ENCODE measurements at regions not wholly inside any gene's neighbourhood (a gene's known extent, or its start where the extent isn't known, plus 50 kb on each side); places are given as distances from the start of the nearest gene placed in this dataset.

DNA sequence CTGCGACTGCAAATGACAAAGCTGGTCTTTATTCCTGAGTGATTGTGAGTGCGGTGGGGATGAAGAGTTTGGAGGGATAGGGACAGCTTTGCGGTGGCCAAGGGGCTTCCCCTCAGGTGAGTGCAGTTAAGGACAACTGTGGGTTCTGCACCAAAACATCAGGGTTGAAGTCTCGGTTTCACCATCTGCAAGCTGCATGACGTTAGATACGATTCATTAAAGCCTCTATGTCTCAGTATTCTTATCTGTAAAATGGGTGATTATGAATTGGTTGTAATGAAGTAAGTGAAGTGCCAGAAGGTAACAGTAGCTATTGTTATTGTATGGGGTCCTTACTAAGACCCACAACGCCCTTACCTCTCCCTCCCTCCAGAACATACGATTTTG lies 226.8 kb upstream of the DAPK1 start:
- no peak for DNase-seq (ENCODE audit: low spot score in 2 of 2)
- Mint-ChIP-seq H3K4me3 (no peak overlapping the region), H3K27me3 (no peaks in the 10 kb centered on the region), H3K36me3 (no peaks in the 10 kb centered on the region), H3K4me1 (no peaks in the 10 kb centered on the region), H3K9me3 (no peaks in the 10 kb centered on the region), H3K27ac (no peak overlapping the region)
- no peak for ATAC-seq (ENCODE audit: low read depth)

DNA sequence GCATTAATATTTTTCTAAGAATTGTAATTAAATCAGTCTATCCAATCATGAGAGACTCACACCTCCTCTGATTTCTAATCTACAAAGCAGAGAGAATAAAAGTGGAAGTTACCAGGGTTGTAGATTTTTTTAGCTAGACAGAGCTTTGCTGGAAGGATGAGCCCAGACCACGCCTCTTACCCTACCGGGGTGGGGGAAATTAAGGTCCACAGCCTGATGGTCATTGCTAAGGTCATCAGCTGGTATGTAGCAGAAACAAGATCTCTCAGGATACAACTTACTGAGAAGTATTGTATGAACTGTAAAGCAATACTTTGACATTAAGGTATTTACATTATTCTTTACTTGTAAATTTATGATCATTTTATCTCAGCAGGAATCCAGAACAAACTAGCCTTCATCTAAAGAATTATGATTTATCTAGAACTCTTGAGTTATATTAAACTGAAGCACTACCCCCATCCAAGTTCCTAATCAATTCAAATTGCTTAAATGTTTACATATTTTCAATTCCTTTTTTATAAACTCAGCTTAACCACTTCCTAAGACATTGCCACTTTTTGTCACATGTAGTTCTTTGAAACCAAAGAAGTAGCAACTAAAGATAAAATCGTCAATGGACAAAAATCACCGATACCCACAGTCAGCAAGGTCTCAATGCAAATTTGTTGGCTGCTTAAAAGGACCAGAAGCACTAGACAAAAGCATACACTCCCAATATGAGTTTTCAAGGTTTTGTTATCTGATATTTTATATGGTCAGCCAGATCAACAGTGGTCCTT lies 225.8 kb upstream of the DAPK1 start:
- H3K4me3 Mint-ChIP-seq: no peak overlapping the region
- DNase-seq (ENCODE audit: low spot score in 2 of 2): no peak
- H3K27ac Mint-ChIP-seq: no peak overlapping the region

DNA sequence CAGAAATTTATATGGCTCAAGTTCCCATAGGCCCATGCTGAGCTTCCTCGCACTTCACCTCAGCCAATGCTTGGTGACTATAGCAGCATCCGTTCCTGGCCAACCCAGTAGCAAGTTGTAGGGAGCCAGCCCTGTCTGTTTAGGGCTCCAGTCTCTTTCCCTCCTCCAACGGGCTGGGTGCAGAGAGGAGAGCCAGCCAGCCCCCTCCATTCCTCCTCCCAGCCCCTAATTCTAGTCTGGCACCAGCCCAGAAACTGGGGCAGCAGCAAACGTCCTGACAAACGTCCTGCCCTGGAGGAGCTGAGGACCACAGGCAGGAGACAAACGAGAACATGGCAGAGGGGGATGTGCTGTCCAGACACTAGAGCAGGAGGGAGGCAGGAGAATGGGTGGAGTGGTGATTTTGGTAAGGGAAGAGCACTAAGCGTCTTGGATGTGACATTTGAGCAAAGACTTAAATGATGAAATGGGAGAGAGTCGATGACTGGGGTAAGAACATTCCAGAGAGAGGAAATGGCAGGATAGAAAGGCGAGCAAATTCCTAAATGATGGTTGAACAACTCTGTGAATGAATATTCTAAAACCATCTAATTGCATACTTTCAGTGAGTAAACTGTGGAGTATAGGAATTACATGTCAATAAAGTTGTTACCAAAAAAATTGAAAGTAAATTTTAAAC lies 222.5 kb upstream of the DAPK1 start:
- no peaks in the 10 kb centered on the region for H3K36me3 Mint-ChIP-seq
- no peak overlapping the region for H3K4me3 Mint-ChIP-seq
- H3K27ac Mint-ChIP-seq: no peak overlapping the region
- H3K9me3 Mint-ChIP-seq: no peaks in the 10 kb centered on the region
- no peaks in the 10 kb centered on the region for H3K4me1 Mint-ChIP-seq
- no peaks in the 10 kb centered on the region for H3K27me3 Mint-ChIP-seq
- no peak for ATAC-seq (ENCODE audit: low read depth)
- no peak for DNase-seq (ENCODE audit: low spot score in 2 of 2)

More for the DNA sequence above, 225.8 kb upstream of the DAPK1 start:
- H3K27me3 Mint-ChIP-seq: no peaks in the 10 kb centered on the region
- no peaks in the 10 kb centered on the region for H3K9me3 Mint-ChIP-seq
- H3K4me1 Mint-ChIP-seq: no peaks in the 10 kb centered on the region
- no peaks in the 10 kb centered on the region for H3K36me3 Mint-ChIP-seq
- no peak for ATAC-seq (ENCODE audit: low read depth)

DNA sequence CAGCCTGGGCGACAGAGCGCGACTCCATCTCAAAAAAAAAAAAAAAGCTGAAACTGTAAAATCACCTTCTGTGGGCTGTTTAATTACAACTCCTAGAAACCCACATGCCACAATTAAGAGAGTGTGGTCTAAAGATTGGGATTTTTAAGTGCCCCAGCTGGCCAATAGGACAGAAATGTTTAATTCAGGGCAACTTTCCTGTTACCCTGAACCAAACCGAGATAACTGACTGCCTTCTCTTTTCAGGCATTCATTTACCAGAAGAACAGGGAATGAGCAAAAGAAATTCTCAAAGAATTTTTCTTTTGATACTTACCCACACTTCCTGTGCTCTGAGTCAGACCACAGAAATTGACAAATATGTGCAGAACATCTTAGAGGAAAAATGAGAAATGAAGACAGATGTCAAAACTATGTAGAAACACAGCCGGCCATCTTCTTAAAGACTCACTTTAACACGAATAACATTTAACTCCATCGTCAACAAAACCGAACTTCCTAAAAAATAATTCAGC lies 221.3 kb upstream of the DAPK1 start:
- no peak overlapping the region for H3K27ac Mint-ChIP-seq
- no peaks in the 10 kb centered on the region for H3K36me3 Mint-ChIP-seq
- no peaks in the 10 kb centered on the region for H3K27me3 Mint-ChIP-seq
- no peak for DNase-seq (ENCODE audit: low spot score in 2 of 2)
- H3K9me3 Mint-ChIP-seq: no peaks in the 10 kb centered on the region
- no peak for ATAC-seq (ENCODE audit: low read depth)
- no peak overlapping the region for H3K4me3 Mint-ChIP-seq
- H3K4me1 Mint-ChIP-seq: no peaks in the 10 kb centered on the region

DNA sequence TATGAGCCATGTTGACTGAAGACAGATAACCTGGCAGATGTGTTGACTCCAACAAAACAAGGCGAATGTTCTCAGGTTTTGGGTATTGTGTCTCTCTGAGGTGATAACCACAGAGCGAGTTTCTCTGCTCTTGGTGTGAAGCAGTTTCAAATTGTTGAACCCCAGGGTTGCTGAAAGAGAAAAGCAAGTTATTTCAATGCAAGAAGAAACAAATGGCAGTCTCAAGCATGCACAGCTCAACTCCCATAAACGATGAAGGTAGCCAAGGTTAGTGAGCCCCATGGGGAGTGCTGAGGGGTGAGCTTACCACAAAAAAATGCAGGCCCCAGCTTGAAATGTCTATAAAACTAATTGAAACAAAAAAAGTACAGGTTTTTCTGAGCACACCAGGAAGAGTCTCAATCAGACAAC lies 220.8 kb upstream of the DAPK1 start:
- Mint-ChIP-seq H3K36me3 (no peaks in the 10 kb centered on the region), H3K27me3 (no peaks in the 10 kb centered on the region), H3K27ac (no peak overlapping the region), H3K9me3 (no peaks in the 10 kb centered on the region), H3K4me1 (no peaks in the 10 kb centered on the region), H3K4me3 (no peak overlapping the region)
- ATAC-seq (ENCODE audit: low read depth) (no peak), DNase-seq (ENCODE audit: low spot score in 2 of 2) (no peak)

DNA sequence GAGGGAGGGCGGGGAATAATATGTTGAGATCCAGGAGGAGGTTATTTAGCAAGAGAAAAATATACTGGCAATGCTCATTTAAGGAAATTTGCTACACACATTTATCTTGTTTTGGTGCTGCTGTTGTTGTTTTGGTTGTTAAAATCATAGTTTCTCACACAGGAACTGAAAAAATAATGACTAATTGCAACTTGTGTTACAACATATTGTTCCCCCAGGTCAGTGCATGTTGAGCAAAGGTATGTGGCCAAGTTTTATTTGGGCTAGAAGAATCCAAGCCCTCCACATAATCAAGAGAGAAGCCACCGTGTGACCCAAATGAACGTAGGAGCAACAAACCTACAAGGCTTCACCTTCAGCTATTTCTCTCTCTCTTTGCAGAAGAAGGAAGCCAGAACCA lies 220.3 kb upstream of the DAPK1 start:
- no peaks in the 10 kb centered on the region for H3K36me3 Mint-ChIP-seq
- no peaks in the 10 kb centered on the region for H3K27me3 Mint-ChIP-seq
- H3K4me1 Mint-ChIP-seq: no peaks in the 10 kb centered on the region
- no peak overlapping the region for H3K27ac Mint-ChIP-seq
- DNase-seq (ENCODE audit: low spot score in 2 of 2): no peak
- no peak for ATAC-seq (ENCODE audit: low read depth)
- H3K9me3 Mint-ChIP-seq: no peaks in the 10 kb centered on the region
- H3K4me3 Mint-ChIP-seq: no peak overlapping the region

DNA sequence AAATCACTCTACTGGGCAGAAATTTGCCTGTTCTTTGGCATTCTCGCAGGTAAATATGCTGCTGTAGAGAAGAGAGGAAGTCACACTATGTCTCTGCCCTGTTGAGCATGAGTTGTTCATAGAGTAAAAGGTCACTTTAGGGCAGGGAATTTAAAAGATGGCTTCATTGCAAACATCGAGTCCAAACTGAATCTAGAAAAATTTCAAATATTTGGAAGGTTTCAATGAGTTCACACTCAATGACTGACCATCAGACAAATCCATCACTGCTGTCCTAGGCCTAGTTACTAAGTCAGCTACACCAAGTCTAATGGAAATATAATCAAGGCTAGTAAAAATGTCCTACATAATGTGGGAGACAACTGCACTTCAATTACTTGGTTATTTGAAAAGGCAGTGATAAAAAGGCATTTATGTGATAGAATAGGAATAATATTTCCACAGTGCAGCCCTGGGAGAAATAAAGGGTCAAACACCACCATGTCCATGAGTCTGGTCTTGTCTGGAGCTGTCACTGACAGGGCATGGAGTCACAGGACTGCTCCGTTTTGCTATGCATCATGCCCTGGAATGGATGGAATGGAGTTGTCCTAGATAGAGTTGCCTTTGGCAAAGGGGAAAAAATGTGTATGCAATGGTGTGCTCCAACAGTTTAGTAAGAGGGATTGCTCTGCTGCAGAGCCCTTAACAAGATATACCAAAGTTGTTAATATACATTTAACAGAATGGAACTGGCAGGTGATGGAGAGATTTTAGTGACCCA lies 218.5 kb upstream of the DAPK1 start:
- no peak for DNase-seq (ENCODE audit: low spot score in 2 of 2)
- no peaks in the 10 kb centered on the region for H3K9me3 Mint-ChIP-seq
- no peaks in the 10 kb centered on the region for H3K36me3 Mint-ChIP-seq
- H3K27ac Mint-ChIP-seq: no peak overlapping the region
- ATAC-seq (ENCODE audit: low read depth): no peak
- H3K4me3 Mint-ChIP-seq: no peak overlapping the region
- H3K27me3 Mint-ChIP-seq: peaks cover 2% of the 10 kb centered on the region
- no peaks in the 10 kb centered on the region for H3K4me1 Mint-ChIP-seq

DNA sequence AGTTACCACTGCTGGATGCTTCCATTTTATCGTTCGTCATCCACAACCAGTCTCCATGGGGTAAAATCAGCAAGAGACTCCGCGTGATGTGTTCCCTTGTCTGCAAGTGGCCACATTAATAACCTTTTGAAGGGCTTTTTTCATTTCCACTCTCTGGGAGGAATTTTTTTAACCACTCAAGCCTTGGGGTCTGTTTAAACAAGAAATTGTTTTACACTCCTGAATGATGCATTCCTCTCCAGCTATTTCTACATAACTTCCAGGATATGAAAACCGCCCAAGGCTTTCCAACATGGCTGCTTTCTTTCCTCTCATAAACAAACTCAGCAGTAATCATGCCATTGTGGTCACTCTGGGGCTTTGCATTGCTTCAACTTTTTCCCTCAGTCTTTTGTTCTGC lies 217.2 kb upstream of the DAPK1 start:
- Mint-ChIP-seq H3K4me3 (no peak overlapping the region), H3K9me3 (no peaks in the 10 kb centered on the region), H3K27ac (no peak overlapping the region), H3K4me1 (no peaks in the 10 kb centered on the region), H3K36me3 (no peaks in the 10 kb centered on the region), H3K27me3 (peaks cover 2% of the 10 kb centered on the region)
- DNase-seq (ENCODE audit: low spot score in 2 of 2) (no peak), ATAC-seq (ENCODE audit: low read depth) (no peak)

DNA sequence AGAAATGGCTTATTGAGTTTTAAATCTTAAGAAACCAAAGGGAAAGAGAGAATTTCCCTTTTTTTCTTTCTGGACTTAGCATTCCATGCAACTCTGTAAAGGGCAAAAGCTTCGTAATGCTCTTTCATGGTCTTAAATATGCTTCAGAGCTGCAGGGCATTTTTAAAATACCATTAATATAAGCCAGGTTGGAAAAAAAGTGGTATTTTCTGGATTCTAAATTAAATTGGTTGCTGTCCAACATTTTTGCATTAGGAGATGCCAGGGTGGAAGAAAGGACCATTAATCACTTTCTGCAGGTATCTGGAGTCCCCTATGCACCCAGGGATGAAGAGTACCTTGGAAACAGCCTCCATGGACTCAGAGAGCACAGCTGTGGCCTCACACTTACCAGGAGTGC lies 215.1 kb upstream of the DAPK1 start:
- DNase-seq (ENCODE audit: low spot score in 2 of 2) (no peak), ATAC-seq (ENCODE audit: low read depth) (no peak)
- no peaks in the 10 kb centered on the region for H3K36me3 Mint-ChIP-seq
- no peaks in the 10 kb centered on the region for H3K4me1 Mint-ChIP-seq
- H3K27ac Mint-ChIP-seq: no peak overlapping the region
- no peak overlapping the region for H3K4me3 Mint-ChIP-seq
- no peaks in the 10 kb centered on the region for H3K9me3 Mint-ChIP-seq
- peaks cover 2% of the 10 kb centered on the region for H3K27me3 Mint-ChIP-seq

DNA sequence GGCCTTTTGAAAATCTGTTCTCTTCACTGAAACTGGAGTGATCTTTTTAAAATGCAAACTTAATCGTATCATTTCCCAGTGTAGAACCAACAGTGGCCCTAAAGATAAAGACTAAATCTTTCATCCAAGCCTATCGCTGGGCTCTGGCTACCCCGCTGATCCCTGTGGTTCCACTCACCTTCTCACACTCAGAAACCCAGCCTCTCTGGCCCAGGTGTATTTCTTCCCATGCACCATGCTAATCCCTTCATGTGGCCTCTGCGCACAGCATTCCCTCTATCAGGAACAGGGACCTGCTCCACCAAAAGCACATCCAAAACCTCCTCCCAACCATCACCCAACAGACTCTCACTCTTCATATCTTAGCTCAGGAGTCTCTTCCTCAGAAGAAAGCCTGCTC lies 214.1 kb upstream of the DAPK1 start:
- Mint-ChIP-seq H3K27ac (no peak overlapping the region), H3K27me3 (peaks cover 2% of the 10 kb centered on the region), H3K4me3 (no peak overlapping the region), H3K4me1 (no peaks in the 10 kb centered on the region), H3K36me3 (no peaks in the 10 kb centered on the region), H3K9me3 (no peaks in the 10 kb centered on the region)
- DNase-seq (ENCODE audit: low spot score in 2 of 2) (no peak), ATAC-seq (ENCODE audit: low read depth) (no peak)

DNA sequence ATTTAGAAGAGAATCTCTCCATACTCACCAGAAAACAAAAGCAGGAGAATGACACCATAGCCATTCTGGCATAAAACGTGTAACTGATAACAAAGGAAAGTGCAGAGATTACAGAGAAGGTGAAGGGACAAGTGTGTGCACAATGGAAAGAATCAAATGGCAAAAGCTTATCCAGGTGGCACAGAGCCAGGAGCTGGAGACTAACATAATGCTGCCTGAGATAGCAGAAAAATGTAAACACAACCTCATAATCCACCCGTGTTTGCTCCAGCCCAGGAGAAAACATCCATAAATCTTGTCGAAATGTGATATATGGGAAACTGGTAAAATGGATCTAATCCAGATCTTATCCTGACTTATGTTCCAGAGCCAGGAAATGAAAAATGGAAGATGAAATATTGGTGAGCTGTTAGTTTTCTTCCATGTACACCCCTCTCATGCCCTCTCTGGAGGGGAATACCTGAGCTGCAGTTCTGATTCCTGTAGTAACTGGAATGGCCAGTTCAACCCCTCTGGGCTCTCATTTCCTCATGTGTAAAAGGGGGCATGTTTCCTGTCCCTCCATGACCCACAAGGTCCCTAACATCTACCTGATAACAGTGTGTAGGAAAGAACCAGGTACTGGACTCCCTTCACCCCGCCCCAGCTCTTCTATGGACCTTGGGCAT lies 212.3 kb upstream of the DAPK1 start:
- Mint-ChIP-seq H3K9me3 (no peaks in the 10 kb centered on the region), H3K27me3 (peaks cover 2% of the 10 kb centered on the region), H3K4me1 (no peaks in the 10 kb centered on the region), H3K27ac (no peak overlapping the region), H3K36me3 (no peaks in the 10 kb centered on the region), H3K4me3 (no peak overlapping the region)
- DNase-seq (ENCODE audit: low spot score in 2 of 2): no peak
- no peak for ATAC-seq (ENCODE audit: low read depth)

DNA sequence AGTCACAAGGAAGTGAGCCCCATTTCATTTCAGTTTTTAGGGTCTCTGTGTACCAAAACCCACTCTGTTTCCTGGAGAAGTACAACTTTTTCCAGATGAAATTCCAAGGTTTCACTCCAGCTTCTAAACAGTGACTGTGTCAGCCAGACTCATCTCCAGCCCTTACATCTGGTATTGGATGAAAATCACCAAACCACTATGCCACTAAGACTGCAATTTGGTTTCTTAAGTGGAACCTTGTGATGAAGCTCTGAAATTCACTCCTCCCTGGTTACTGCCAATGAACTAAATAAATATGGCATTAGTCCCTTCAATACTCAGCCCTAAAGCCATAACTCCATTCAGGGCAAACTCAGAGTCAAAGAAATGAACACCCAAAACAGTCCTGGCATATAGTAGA lies 211.2 kb upstream of the DAPK1 start:
- H3K4me1 Mint-ChIP-seq: no peaks in the 10 kb centered on the region
- DNase-seq (ENCODE audit: low spot score in 2 of 2): no peak
- H3K9me3 Mint-ChIP-seq: no peaks in the 10 kb centered on the region
- H3K27me3 Mint-ChIP-seq: peaks cover 2% of the 10 kb centered on the region
- no peaks in the 10 kb centered on the region for H3K36me3 Mint-ChIP-seq
- H3K4me3 Mint-ChIP-seq: no peak overlapping the region
- H3K27ac Mint-ChIP-seq: no peak overlapping the region
- no peak for ATAC-seq (ENCODE audit: low read depth)

DNA sequence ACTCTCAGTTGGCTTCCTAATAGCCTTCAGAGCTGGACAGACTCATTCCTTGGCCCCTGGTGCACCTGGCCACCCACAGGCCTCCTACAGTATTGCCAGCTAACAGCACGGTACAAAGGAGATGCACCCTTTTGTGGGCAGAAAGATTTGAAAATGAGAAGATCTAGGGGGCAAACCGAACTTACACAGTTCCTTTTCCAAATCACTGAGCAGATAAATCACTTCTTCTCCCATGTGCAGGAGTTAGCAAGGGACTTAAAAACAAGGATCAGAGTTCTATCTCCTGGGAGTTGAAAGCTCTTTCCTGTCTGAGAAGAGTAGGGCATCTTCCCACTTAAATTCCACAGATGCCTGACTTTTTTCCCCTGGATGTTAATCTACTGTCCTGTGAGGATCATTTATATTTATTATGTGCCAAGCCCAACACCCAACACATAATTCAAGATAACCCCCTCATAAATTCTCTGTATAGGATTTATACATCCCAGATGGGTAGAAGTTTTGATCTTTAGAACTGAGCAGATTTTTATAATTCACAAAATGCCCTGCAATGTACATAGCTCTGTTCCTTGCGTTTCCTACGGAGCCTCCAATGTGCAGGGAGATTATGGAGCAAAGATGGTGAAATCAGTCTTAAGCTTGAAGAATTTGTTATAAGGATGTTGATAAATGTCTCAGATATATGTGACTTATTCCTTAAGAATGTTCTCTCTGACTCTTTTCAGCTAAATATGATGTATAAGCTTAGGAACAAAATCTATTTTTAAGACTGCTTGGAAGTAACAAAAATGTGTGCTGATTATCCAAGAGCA lies 207.2 kb upstream of the DAPK1 start:
- Mint-ChIP-seq H3K4me3 (no peak overlapping the region), H3K4me1 (no peaks in the 10 kb centered on the region), H3K27ac (no peak overlapping the region), H3K27me3 (no peaks in the 10 kb centered on the region), H3K9me3 (no peaks in the 10 kb centered on the region), H3K36me3 (no peaks in the 10 kb centered on the region)
- DNase-seq (ENCODE audit: low spot score in 2 of 2) (no peak), ATAC-seq (ENCODE audit: low read depth) (no peak)
